Activated CD8-positive, alpha-beta T cell treated with anti-CD3 and anti-CD28 coated beads for 36 hours (primary cell): ENCODE measurements at regions not wholly inside any gene's neighbourhood (a gene's known extent, or its start where the extent isn't known, plus 50 kb on each side); places are given as distances from the start of the nearest gene placed in this dataset.

ENCODE experiments used
- ATAC-seq: fragments of 200-7000 bp; cut with Tn5 transposase; one replicate; pipeline ENCODE4 v1.10.0; 2021; ENCODE audit warnings: mild to moderate bottlenecking, moderate library complexity
- CTCF ChIA-PET: fragments of 350-600 bp; sonication (Branson Sonifier 250); formaldehyde crosslinking; loops from one replicate; lab custom pipeline; 2021; ENCODE audit warnings: antibody characterized with exemption; lab: Charles Lee
- POLR2A ChIA-PET: fragments of 350-600 bp; sonication (Branson Sonifier 250); formaldehyde crosslinking; loops from one replicate; lab custom pipeline; 2021; ENCODE audit warnings: antibody characterized with exemption; lab: Charles Lee
- DNase-seq: peaks from one replicate; pipeline ENCODE4 v3.0.0-alpha.2; 2020
- H3K27ac Mint-ChIP-seq: one replicate; pipeline ENCODE4 v1.8.0; 2021; ENCODE audit warnings: mild to moderate bottlenecking, mixed read lengths
- H3K27me3 Mint-ChIP-seq: one replicate; pipeline ENCODE4 v1.8.0; 2021; ENCODE audit warnings: mixed read lengths
- H3K36me3 Mint-ChIP-seq: one replicate; pipeline ENCODE4 v1.8.0; 2021; ENCODE audit warnings: low read depth, mixed read lengths
- H3K4me1 Mint-ChIP-seq: one replicate; pipeline ENCODE4 v1.8.0; 2021; ENCODE audit warnings: low read depth, mixed read lengths
- H3K4me3 Mint-ChIP-seq: one replicate; pipeline ENCODE4 v1.8.0; 2021; ENCODE audit warnings: mild to moderate bottlenecking, moderate library complexity, mixed read lengths
- H3K9me3 Mint-ChIP-seq: one replicate; pipeline ENCODE4 v1.8.0; 2021; ENCODE audit warnings: mixed read lengths
- intact Hi-C: fragments of 100-400 bp; cut with micrococcal nuclease; formaldehyde crosslinking; loops from one replicate; pipeline ENCODE4 v1.10.0; 2022
- TF ChIP-seq, protein P1 (sequence below): fragments of 200-600 bp; IDR thresholded peaks from one replicate; pipeline ENCODE4 v1.8.0; 2022; ENCODE audit warnings: antibody characterized with exemption, mild to moderate bottlenecking

GRCh38 chr2:239739206-239739605 lies 285.9 kb downstream of the NDUFA10 start:
- intact Hi-C loops, result no loop called here
- ATAC-seq (no peak), DNase-seq (no peak)
- Mint-ChIP-seq H3K27me3 (no peaks in the 10 kb centered on the region), H3K4me1 (no peaks in the 10 kb centered on the region), H3K4me3 (no peak overlapping the region), H3K27ac (no peak overlapping the region), H3K9me3 (no peaks in the 10 kb centered on the region), H3K36me3 (no peaks in the 10 kb centered on the region)
- ChIA-PET POLR2A (no interaction called here), CTCF (no interaction called here)
- TF ChIP-seq, protein P1, sequence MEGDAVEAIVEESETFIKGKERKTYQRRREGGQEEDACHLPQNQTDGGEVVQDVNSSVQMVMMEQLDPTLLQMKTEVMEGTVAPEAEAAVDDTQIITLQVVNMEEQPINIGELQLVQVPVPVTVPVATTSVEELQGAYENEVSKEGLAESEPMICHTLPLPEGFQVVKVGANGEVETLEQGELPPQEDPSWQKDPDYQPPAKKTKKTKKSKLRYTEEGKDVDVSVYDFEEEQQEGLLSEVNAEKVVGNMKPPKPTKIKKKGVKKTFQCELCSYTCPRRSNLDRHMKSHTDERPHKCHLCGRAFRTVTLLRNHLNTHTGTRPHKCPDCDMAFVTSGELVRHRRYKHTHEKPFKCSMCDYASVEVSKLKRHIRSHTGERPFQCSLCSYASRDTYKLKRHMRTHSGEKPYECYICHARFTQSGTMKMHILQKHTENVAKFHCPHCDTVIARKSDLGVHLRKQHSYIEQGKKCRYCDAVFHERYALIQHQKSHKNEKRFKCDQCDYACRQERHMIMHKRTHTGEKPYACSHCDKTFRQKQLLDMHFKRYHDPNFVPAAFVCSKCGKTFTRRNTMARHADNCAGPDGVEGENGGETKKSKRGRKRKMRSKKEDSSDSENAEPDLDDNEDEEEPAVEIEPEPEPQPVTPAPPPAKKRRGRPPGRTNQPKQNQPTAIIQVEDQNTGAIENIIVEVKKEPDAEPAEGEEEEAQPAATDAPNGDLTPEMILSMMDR, result no peak

DNA sequence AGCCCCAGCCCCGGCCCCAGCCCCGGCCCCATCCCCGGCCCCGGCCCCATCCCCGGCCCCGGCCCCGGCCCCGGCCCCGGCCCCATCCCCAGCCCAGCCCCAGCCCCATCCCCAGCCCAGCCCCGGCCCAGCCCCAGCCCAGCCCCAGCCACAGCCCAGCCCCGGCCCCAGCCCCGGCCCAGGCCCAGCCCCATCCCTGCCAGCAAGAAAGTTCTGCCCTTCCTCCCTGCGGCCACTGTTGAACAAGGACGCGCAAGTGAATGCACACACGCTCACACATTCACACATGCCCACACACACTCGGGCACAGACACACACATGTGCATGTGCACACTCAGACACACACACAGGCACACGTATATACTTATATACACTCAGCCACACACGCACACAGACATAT lies 287.0 kb downstream of the NDUFA10 start:
- no peak for DNase-seq
- Mint-ChIP-seq H3K9me3 (peaks cover 4% of the 10 kb centered on the region), H3K27me3 (no peaks in the 10 kb centered on the region), H3K36me3 (no peaks in the 10 kb centered on the region), H3K4me1 (no peaks in the 10 kb centered on the region), H3K27ac (no peak overlapping the region), H3K4me3 (no peak overlapping the region)
- no peak for ATAC-seq
- POLR2A ChIA-PET, result no interaction called here
- CTCF ChIA-PET, result no interaction called here
- intact Hi-C loops, result no loop called here
- TF ChIP-seq, protein P1, result no peak

DNA sequence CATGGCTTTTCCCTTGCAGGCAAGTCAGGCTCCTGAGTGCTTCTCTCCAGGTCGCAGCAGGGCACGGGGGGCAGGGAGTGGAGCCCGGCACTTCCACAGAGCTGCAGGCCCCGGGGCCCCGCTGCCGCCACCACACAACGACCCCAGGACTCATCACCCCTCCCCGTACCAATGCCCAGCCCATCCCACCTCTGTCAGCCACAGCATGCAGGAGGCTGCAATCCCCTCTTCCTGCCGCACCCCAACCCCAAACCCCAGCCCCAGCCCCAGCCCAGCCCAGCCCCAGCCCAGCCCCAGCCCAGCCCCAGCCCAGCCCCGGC lies 288.0 kb downstream of the NDUFA10 start:
- CTCF ChIA-PET, result no interaction called here
- POLR2A ChIA-PET, result no interaction called here
- intact Hi-C loops, result no loop called here
- peaks cover 4% of the 10 kb centered on the region for H3K9me3 Mint-ChIP-seq
- no peak overlapping the region for H3K4me3 Mint-ChIP-seq
- H3K27me3 Mint-ChIP-seq, result no peaks in the 10 kb centered on the region
- no peaks in the 10 kb centered on the region for H3K36me3 Mint-ChIP-seq
- TF ChIP-seq, protein P1, result no peak
- H3K4me1 Mint-ChIP-seq, result no peaks in the 10 kb centered on the region
- no peak overlapping the region for H3K27ac Mint-ChIP-seq
- ATAC-seq, result no peak
- no peak for DNase-seq

DNA sequence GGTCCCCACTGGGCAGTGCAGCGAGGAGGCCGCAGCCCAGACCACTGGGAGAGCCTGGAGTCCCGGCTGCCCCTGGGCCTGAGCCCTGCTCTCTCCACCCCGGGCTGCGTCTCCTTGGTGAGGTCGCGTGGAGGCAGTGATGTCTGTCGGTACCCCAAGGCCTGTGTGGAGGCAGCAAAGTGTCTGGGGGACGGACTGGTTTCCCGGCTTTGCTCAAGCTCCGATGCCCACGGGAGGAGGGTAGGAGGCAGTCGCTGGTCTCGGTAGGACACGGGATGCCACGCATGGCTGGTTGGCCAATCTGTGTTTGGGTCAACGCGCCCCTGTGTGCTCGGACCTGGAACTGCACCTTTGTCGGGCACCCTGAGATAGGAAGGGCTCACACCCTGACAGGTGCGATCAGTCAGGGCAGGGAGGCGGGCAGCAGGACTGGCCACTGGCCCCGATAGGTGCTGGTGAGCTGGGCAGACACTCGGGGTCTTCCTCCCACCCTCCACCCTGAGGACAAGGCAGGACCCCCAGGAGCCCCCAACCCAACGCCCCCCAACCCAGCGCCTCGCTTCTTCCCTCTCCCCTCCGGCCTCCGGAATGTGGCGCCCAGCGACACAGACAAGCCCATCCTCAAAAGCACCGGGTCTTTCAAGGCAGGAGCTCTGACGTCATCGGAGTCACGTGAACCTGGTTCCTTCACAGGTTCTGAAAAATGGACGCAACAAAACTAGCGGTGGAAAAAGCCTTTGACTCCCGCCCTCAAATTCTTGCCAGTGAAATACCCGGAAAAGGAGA lies 288.6 kb downstream of the NDUFA10 start:
- Mint-ChIP-seq H3K27me3 (no peaks in the 10 kb centered on the region), H3K4me1 (no peaks in the 10 kb centered on the region), H3K4me3 (no peak overlapping the region), H3K27ac (no peak overlapping the region), H3K9me3 (peaks cover 4% of the 10 kb centered on the region), H3K36me3 (no peaks in the 10 kb centered on the region)
- DNase-seq (no peak), ATAC-seq (no peak)
- POLR2A ChIA-PET, result no interaction called here
- intact Hi-C loops, result no loop called here
- CTCF ChIA-PET, result no interaction called here
- TF ChIP-seq, protein P1, result no peak

- intact Hi-C loops, result no loop called here
- TF ChIP-seq, protein P1, result no peak
- ATAC-seq, result no peak
- H3K27me3 Mint-ChIP-seq, result no peaks in the 10 kb centered on the region
- H3K4me1 Mint-ChIP-seq, result no peaks in the 10 kb centered on the region
- POLR2A ChIA-PET, result interaction anchor here (0.6 kb wide), 1 partner anchor 22 kb away, joined by 3 read pairs; no protein-coding TSS in a partner anchor
- peaks cover 4% of the 10 kb centered on the region for H3K9me3 Mint-ChIP-seq
- DNase-seq, result no peak
- H3K4me3 Mint-ChIP-seq, result no peak overlapping the region
- CTCF ChIA-PET, result no interaction called here
- H3K36me3 Mint-ChIP-seq, result no peaks in the 10 kb centered on the region
- H3K27ac Mint-ChIP-seq, result no peak overlapping the region
Measured at GRCh38 chr2:239735829-239736357, 289.2 kb downstream of the NDUFA10 start.
